Astrocyte (in vitro differentiated cells and primary cell): ENCODE measurements at regions not wholly inside any gene's neighbourhood (a gene's known extent, or its start where the extent isn't known, plus 50 kb on each side); places are given as distances from the start of the nearest gene placed in this dataset.

Experiments
- CTCF ChIP-seq: IDR thresholded peaks from 2 replicates; pipeline ENCODE4 v1.5.1; 2011; ENCODE audit warnings: low read depth, mild to moderate bottlenecking, inconsistent platforms, low read length, moderate library complexity; ENCODE audit not compliant: insufficient read depth
- EZH2 ChIP-seq: IDR thresholded peaks from 2 replicates; pipeline ENCODE4 v1.6.1; 2012; ENCODE audit warnings: mild to moderate bottlenecking, low read length, inconsistent platforms; ENCODE audit not compliant: insufficient read depth

- TF ChIP-seq CTCF (no peak), EZH2 (no peak)
Measured at GRCh38 chr5:148923023-148923422, 96.6 kb downstream of the ADRB2 start.
